SU-DHL-6 (cell line): ENCODE measurements at regions not wholly inside any gene's neighbourhood (a gene's known extent, or its start where the extent isn't known, plus 50 kb on each side); places are given as distances from the start of the nearest gene placed in this dataset.

Experiments
- EZH2phosphoT487 ChIP-seq: fragments of 200-600 bp; sonication (generic), shearing (Covaris generic); conservative IDR thresholded peaks from 2 replicates; pipeline ENCODE4 v1.6.1; 2018; ENCODE audit warnings: mild to moderate bottlenecking, antibody characterized with exemption, low read length, moderate library complexity, mixed read lengths
- TF ChIP-seq, protein P1 (sequence below): fragments of 200-600 bp; sonication (generic); IDR thresholded peaks from one replicate; pipeline ENCODE4 v1.5.1; 2017; ENCODE audit warnings: antibody characterized with exemption, mild to moderate bottlenecking, low read length, moderate library complexity; ENCODE audit not compliant: insufficient read depth, poor library complexity, severe bottlenecking

DNA sequence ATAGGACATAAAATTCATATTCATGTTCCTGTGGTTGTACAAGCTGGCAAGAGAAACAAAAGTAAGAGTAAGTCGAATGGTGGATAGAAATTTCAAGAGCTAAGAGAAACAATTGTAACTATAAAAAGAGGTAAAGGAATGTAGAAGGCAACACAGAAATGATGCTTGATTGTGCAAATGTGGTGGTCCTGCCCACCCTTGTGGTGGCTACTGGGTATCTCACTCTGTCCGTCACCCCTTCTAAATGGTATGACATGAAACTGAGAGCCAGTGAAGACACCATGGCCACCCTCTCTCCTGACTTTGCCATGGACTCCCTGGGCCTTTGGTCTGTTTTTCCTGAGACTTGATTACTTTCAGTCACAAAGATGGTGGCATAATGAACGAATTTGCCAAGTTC lies 925.9 kb upstream of the SLITRK6 start:
- TF ChIP-seq, protein P1, sequence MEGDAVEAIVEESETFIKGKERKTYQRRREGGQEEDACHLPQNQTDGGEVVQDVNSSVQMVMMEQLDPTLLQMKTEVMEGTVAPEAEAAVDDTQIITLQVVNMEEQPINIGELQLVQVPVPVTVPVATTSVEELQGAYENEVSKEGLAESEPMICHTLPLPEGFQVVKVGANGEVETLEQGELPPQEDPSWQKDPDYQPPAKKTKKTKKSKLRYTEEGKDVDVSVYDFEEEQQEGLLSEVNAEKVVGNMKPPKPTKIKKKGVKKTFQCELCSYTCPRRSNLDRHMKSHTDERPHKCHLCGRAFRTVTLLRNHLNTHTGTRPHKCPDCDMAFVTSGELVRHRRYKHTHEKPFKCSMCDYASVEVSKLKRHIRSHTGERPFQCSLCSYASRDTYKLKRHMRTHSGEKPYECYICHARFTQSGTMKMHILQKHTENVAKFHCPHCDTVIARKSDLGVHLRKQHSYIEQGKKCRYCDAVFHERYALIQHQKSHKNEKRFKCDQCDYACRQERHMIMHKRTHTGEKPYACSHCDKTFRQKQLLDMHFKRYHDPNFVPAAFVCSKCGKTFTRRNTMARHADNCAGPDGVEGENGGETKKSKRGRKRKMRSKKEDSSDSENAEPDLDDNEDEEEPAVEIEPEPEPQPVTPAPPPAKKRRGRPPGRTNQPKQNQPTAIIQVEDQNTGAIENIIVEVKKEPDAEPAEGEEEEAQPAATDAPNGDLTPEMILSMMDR, result no peak
- no peak for TF ChIP-seq EZH2phosphoT487
